ENCODE measurements at regions not wholly inside any gene's neighbourhood (a gene's known extent, or its start where the extent isn't known, plus 50 kb on each side); places are given as distances from the start of the nearest gene placed in this dataset.
"Not testable (repeated sequence)": the region's sequence is repeated elsewhere in the genome, so short reads cannot be mapped to it uniquely, and the experiment has no call there.

GRCh38 chr5:123294544-123294943 lies 128.7 kb downstream of the CEP120 start:
- Histone ChIP-seq H3K27ac (ENCODE audit: low read length) (no peak overlapping the region), H3K27me3 (ENCODE audit: control insufficient read depth in 1 of 2, insufficient read depth in 2 of 2, low read length in 2 of 2) (no peaks in the 10 kb centered on the region), H3K36me3 (ENCODE audit: control insufficient read depth in 2 of 2, insufficient read depth in 2 of 2, low read length in 2 of 2) (no peaks in the 10 kb centered on the region), H3K9me3 (ENCODE audit: control insufficient read depth in 2 of 2, low read length in 2 of 2) (peaks cover 0 to 5% of the 10 kb centered on the region in 2 donors), H3K4me3 (ENCODE audit: low read length in 2 of 2) (no peak overlapping the region), H3K9ac (ENCODE audit: low read length in 2 of 2) (no peak overlapping the region), H3K4me1 (ENCODE audit: control insufficient read depth, insufficient read depth, low read length) (no peaks in the 10 kb centered on the region)

DNA sequence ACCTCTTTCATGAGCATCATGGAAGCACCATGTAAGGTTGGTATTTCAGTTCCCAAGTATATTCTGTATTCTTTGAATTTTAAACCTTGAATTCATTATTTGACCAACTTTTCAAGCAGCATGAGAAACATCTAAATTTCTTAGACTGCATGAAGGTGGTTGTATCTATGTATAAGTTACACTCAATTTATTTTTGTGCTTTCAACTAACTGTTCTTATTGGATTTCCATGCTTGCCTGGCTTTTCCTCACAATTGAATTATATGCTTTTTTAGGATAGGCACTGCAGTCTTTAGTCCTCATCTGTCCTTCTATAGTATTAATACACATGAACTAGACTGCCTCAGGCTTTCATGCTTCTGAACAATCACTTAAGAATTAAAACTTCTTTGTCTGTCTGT lies 134.0 kb downstream of the CEP120 start:
- Histone ChIP-seq H3K4me3 (ENCODE audit: low read length in 2 of 2) (no peak overlapping the region), H3K36me3 (ENCODE audit: control insufficient read depth in 2 of 2, insufficient read depth in 2 of 2, low read length in 2 of 2) (no peaks in the 10 kb centered on the region), H3K4me1 (ENCODE audit: control insufficient read depth, insufficient read depth, low read length) (no peaks in the 10 kb centered on the region), H3K9me3 (ENCODE audit: control insufficient read depth in 2 of 2, low read length in 2 of 2) (peaks cover 0 to 3% of the 10 kb centered on the region in 2 donors), H3K27ac (ENCODE audit: low read length) (no peak overlapping the region), H3K27me3 (ENCODE audit: control insufficient read depth in 1 of 2, insufficient read depth in 2 of 2, low read length in 2 of 2) (peaks cover 0 to 3% of the 10 kb centered on the region in 2 donors), H3K9ac (ENCODE audit: low read length in 2 of 2) (no peak overlapping the region)

GRCh38 chr5:123287881-123288280 lies 135.3 kb downstream of the CEP120 start:
- peaks cover 0 to 3% of the 10 kb centered on the region in 2 donors for H3K9me3 ChIP-seq (ENCODE audit: control insufficient read depth in 2 of 2, low read length in 2 of 2)
- H3K27ac ChIP-seq (ENCODE audit: low read length), result no peak overlapping the region
- peaks cover 0 to 3% of the 10 kb centered on the region in 2 donors for H3K27me3 ChIP-seq (ENCODE audit: control insufficient read depth in 1 of 2, insufficient read depth in 2 of 2, low read length in 2 of 2)
- H3K36me3 ChIP-seq (ENCODE audit: control insufficient read depth in 2 of 2, insufficient read depth in 2 of 2, low read length in 2 of 2), result no peaks in the 10 kb centered on the region
- no peak overlapping the region for H3K9ac ChIP-seq (ENCODE audit: low read length in 2 of 2)
- H3K4me3 ChIP-seq (ENCODE audit: low read length in 2 of 2), result no peak overlapping the region
- no peaks in the 10 kb centered on the region for H3K4me1 ChIP-seq (ENCODE audit: control insufficient read depth, insufficient read depth, low read length)

DNA sequence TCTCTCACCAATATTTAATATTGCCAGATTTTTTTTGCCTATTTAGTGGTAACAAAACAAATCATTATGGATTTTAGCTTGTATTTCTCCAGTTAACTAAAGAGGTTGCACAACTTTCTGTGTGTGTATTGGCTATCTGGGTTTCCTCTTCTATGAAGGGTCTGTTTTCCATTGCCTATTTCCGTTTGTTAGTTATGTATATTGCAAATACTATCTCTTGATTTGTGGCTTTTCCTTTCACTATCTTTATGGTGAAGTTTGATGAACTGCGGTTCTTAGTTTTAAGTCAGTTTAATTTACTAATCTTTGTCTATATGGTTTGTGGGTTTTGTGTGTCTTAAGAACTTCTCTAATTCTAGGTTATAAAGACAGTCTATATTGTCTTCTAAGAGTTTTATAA lies 136.3 kb downstream of the CEP120 start:
- Histone ChIP-seq H3K4me1 (ENCODE audit: control insufficient read depth, insufficient read depth, low read length) (no peaks in the 10 kb centered on the region), H3K9ac (ENCODE audit: low read length in 2 of 2) (no peak overlapping the region), H3K4me3 (ENCODE audit: low read length in 2 of 2) (no peak overlapping the region), H3K9me3 (ENCODE audit: control insufficient read depth in 2 of 2, low read length in 2 of 2) (peaks cover 0 to 3% of the 10 kb centered on the region in 2 donors), H3K36me3 (ENCODE audit: control insufficient read depth in 2 of 2, insufficient read depth in 2 of 2, low read length in 2 of 2) (no peaks in the 10 kb centered on the region), H3K27ac (ENCODE audit: low read length) (no peak overlapping the region), H3K27me3 (ENCODE audit: control insufficient read depth in 1 of 2, insufficient read depth in 2 of 2, low read length in 2 of 2) (peaks cover 0 to 3% of the 10 kb centered on the region in 2 donors)

- no peak overlapping the region for H3K27ac ChIP-seq (ENCODE audit: low read length)
- H3K4me3 ChIP-seq (ENCODE audit: low read length in 2 of 2), result peak overlapping the region in 1 of 2 donors; percentile 47
- peaks cover 0 to 3% of the 10 kb centered on the region in 2 donors for H3K9me3 ChIP-seq (ENCODE audit: control insufficient read depth in 2 of 2, low read length in 2 of 2)
- no peaks in the 10 kb centered on the region for H3K4me1 ChIP-seq (ENCODE audit: control insufficient read depth, insufficient read depth, low read length)
- no peak overlapping the region for H3K9ac ChIP-seq (ENCODE audit: low read length in 2 of 2)
- H3K36me3 ChIP-seq (ENCODE audit: control insufficient read depth in 2 of 2, insufficient read depth in 2 of 2, low read length in 2 of 2), result no peaks in the 10 kb centered on the region
- H3K27me3 ChIP-seq (ENCODE audit: control insufficient read depth in 1 of 2, insufficient read depth in 2 of 2, low read length in 2 of 2), result peaks cover 0 to 3% of the 10 kb centered on the region in 2 donors
Observed at GRCh38 chr5:123285122-123286023, 137.8 kb downstream of the CEP120 start.

GRCh38 chr5:123283499-123283898 lies 139.7 kb downstream of the CEP120 start:
- Histone ChIP-seq H3K36me3 (ENCODE audit: control insufficient read depth in 2 of 2, insufficient read depth in 2 of 2, low read length in 2 of 2) (no peaks in the 10 kb centered on the region), H3K9me3 (ENCODE audit: control insufficient read depth in 2 of 2, low read length in 2 of 2) (peaks cover 0 to 3% of the 10 kb centered on the region in 2 donors), H3K27ac (ENCODE audit: low read length) (no peak overlapping the region), H3K4me3 (ENCODE audit: low read length in 2 of 2) (no peak overlapping the region), H3K4me1 (ENCODE audit: control insufficient read depth, insufficient read depth, low read length) (no peaks in the 10 kb centered on the region), H3K9ac (ENCODE audit: low read length in 2 of 2) (no peak overlapping the region), H3K27me3 (ENCODE audit: control insufficient read depth in 1 of 2, insufficient read depth in 2 of 2, low read length in 2 of 2) (peaks cover 0 to 3% of the 10 kb centered on the region in 2 donors)

DNA sequence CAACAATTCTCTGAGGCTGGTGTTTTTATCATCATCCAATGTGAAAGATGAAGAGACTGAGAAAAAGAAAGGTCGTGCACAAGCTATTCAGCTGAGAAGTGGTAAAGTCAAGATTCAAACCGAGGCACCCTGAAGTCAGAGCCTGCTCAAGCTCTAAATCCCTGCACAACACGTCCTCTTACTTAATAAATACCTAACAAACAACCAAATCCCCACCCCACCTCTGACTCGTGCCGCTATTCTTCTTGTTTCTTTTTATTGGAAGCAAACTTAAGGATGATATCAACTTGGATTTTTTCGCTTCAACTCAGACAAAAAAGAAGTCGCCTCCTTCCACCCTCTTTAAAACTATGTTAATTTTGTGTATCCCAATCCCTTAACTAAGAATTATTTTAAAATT lies 140.2 kb downstream of the CEP120 start:
- Histone ChIP-seq H3K27ac (ENCODE audit: low read length) (no peak overlapping the region), H3K27me3 (ENCODE audit: control insufficient read depth in 1 of 2, insufficient read depth in 2 of 2, low read length in 2 of 2) (peaks cover 0 to 3% of the 10 kb centered on the region in 2 donors), H3K9me3 (ENCODE audit: control insufficient read depth in 2 of 2, low read length in 2 of 2) (peaks cover 0 to 3% of the 10 kb centered on the region in 2 donors), H3K4me1 (ENCODE audit: control insufficient read depth, insufficient read depth, low read length) (no peaks in the 10 kb centered on the region), H3K9ac (ENCODE audit: low read length in 2 of 2) (no peak overlapping the region), H3K36me3 (ENCODE audit: control insufficient read depth in 2 of 2, insufficient read depth in 2 of 2, low read length in 2 of 2) (no peaks in the 10 kb centered on the region), H3K4me3 (ENCODE audit: low read length in 2 of 2) (no peak overlapping the region)

DNA sequence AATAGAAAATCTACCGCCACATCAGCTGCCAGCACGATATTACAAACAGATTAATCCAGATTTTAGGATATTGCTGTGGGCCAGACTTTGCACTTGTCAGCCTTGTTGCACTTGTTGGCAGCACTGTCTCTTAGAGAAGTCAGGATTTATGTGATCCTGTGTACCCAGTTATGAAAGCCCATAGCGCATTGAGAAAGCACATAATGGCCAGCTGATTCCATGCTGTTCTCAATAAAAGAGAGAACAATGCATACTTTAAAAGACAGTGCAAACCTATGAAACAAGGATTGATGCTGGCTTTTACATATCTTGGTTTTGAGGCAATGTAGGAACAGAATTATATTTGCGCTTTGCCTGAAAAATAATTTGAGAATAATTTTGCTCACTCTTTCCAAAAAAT lies 140.8 kb downstream of the CEP120 start:
- Histone ChIP-seq H3K4me1 (ENCODE audit: control insufficient read depth, insufficient read depth, low read length) (no peaks in the 10 kb centered on the region), H3K36me3 (ENCODE audit: control insufficient read depth in 2 of 2, insufficient read depth in 2 of 2, low read length in 2 of 2) (no peaks in the 10 kb centered on the region), H3K4me3 (ENCODE audit: low read length in 2 of 2) (no peak overlapping the region), H3K9me3 (ENCODE audit: control insufficient read depth in 2 of 2, low read length in 2 of 2) (peaks cover 0 to 1% of the 10 kb centered on the region in 2 donors), H3K9ac (ENCODE audit: low read length in 2 of 2) (no peak overlapping the region), H3K27ac (ENCODE audit: low read length) (no peak overlapping the region), H3K27me3 (ENCODE audit: control insufficient read depth in 1 of 2, insufficient read depth in 2 of 2, low read length in 2 of 2) (peaks cover 0 to 3% of the 10 kb centered on the region in 2 donors)

- H3K9me3 ChIP-seq (ENCODE audit: control insufficient read depth in 2 of 2, low read length in 2 of 2); H3K4me1 ChIP-seq (ENCODE audit: control insufficient read depth, insufficient read depth, low read length); H3K4me3 ChIP-seq (ENCODE audit: low read length in 2 of 2); H3K27ac ChIP-seq (ENCODE audit: low read length); H3K27me3 ChIP-seq (ENCODE audit: control insufficient read depth in 1 of 2, insufficient read depth in 2 of 2, low read length in 2 of 2); H3K36me3 ChIP-seq (ENCODE audit: control insufficient read depth in 2 of 2, insufficient read depth in 2 of 2, low read length in 2 of 2); H3K9ac ChIP-seq (ENCODE audit: low read length in 2 of 2): not testable (repeated sequence)
Observed at GRCh38 chr5:123280854-123281253, 142.3 kb downstream of the CEP120 start.

DNA sequence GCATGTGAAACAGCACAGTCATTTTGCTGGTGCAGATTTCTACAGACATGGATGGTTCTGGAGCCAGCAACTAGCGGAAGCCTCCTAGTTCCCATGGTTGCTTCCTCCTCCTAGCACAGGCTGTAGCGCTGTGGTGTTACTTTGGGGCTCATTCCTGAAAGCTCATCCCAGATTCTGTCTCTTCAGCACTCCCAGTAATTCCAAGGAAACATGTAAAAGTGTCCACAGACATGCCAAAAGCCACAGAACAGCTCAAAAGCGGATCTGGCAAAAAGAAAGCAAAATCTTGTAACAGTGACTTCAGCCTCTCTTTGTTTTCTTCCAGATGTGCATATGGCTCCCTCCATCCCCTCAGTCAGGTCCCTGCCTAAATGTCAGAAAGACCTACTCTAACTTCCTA lies 144.1 kb downstream of the CEP120 start:
- H3K27me3 ChIP-seq (ENCODE audit: control insufficient read depth in 1 of 2, insufficient read depth in 2 of 2, low read length in 2 of 2), result no peaks in the 10 kb centered on the region
- no peak overlapping the region for H3K9ac ChIP-seq (ENCODE audit: low read length in 2 of 2)
- no peaks in the 10 kb centered on the region for H3K9me3 ChIP-seq (ENCODE audit: control insufficient read depth in 2 of 2, low read length in 2 of 2)
- H3K4me3 ChIP-seq (ENCODE audit: low read length in 2 of 2), result peak overlapping the region in 1 of 2 donors; percentile 8
- no peaks in the 10 kb centered on the region for H3K4me1 ChIP-seq (ENCODE audit: control insufficient read depth, insufficient read depth, low read length)
- no peaks in the 10 kb centered on the region for H3K36me3 ChIP-seq (ENCODE audit: control insufficient read depth in 2 of 2, insufficient read depth in 2 of 2, low read length in 2 of 2)
- no peak overlapping the region for H3K27ac ChIP-seq (ENCODE audit: low read length)

- H3K27me3 ChIP-seq (ENCODE audit: control insufficient read depth in 1 of 2, insufficient read depth in 2 of 2, low read length in 2 of 2), result no peaks in the 10 kb centered on the region
- no peak overlapping the region for H3K4me3 ChIP-seq (ENCODE audit: low read length in 2 of 2)
- no peak overlapping the region for H3K9ac ChIP-seq (ENCODE audit: low read length in 2 of 2)
- H3K36me3 ChIP-seq (ENCODE audit: control insufficient read depth in 2 of 2, insufficient read depth in 2 of 2, low read length in 2 of 2), result no peaks in the 10 kb centered on the region
- H3K9me3 ChIP-seq (ENCODE audit: control insufficient read depth in 2 of 2, low read length in 2 of 2), result no peaks in the 10 kb centered on the region
- H3K27ac ChIP-seq (ENCODE audit: low read length), result no peak overlapping the region
- H3K4me1 ChIP-seq (ENCODE audit: control insufficient read depth, insufficient read depth, low read length), result no peaks in the 10 kb centered on the region
Observed at GRCh38 chr5:123278284-123278683, 144.9 kb downstream of the CEP120 start.

Data from stomach smooth muscle (tissue), 2 donors.